MCF 10A (cell line): ENCODE measurements at regions not wholly inside any gene's neighbourhood (a gene's known extent, or its start where the extent isn't known, plus 50 kb on each side); places are given as distances from the start of the nearest gene placed in this dataset.

ENCODE experiments used
- BruUV-seq: library from RNA; stranded (reverse); fragments of 400-500 nt; replicated peaks from 2 replicates; lab custom pipeline; 2021; lab: Mats Ljungman, UMichigan
- CTCF ChIA-PET: fragments of 300-600 bp; sonication (Branson Sonifier 250); formaldehyde crosslinking; extraction: SDS; loops from one replicate; lab custom pipeline; 2021; ENCODE audit warnings: antibody characterized with exemption, inconsistent platforms; lab: Yijun Ruan, JAX
- POLR2A ChIA-PET: fragments of 300-600, 350-650 bp; sonication (Branson Sonifier 250); formaldehyde crosslinking; extraction: SDS; loops from one replicate; lab custom pipeline; 2020; ENCODE audit warnings: antibody characterized with exemption, inconsistent platforms; lab: Yijun Ruan, JAX
- DNase-seq: peaks from one replicate; pipeline ENCODE4 v3.0.0-alpha.2; 2018; ENCODE audit not compliant: unreplicated experiment
- H3K27ac Mint-ChIP-seq: one replicate; pipeline ENCODE4 v1.8.0; 2022; ENCODE audit warnings: mild to moderate bottlenecking, low read depth, mixed read lengths; ENCODE audit not compliant: unreplicated experiment
- H3K27me3 Mint-ChIP-seq: one replicate; pipeline ENCODE4 v1.8.0; 2022; ENCODE audit warnings: mixed read lengths; ENCODE audit not compliant: insufficient read depth, unreplicated experiment
- H3K36me3 Mint-ChIP-seq: one replicate; pipeline ENCODE4 v1.8.0; 2022; ENCODE audit warnings: mild to moderate bottlenecking, moderate library complexity, mixed read lengths; ENCODE audit not compliant: insufficient read depth, unreplicated experiment
- H3K4me1 Mint-ChIP-seq: one replicate; pipeline ENCODE4 v1.8.0; 2022; ENCODE audit warnings: mixed read lengths; ENCODE audit not compliant: insufficient read depth, unreplicated experiment
- H3K4me3 Mint-ChIP-seq: one replicate; pipeline ENCODE4 v1.8.0; 2022; ENCODE audit warnings: mild to moderate bottlenecking, moderate library complexity, mixed read lengths; ENCODE audit not compliant: unreplicated experiment
- H3K9me3 Mint-ChIP-seq: one replicate; pipeline ENCODE4 v1.8.0; 2022; ENCODE audit warnings: mixed read lengths; ENCODE audit not compliant: unreplicated experiment
- CTCF ChIP-seq: fragments of 200-600 bp; IDR thresholded peaks from one replicate; pipeline ENCODE4 v1.8.0; 2022; ENCODE audit warnings: antibody characterized with exemption, mild to moderate bottlenecking; ENCODE audit not compliant: unreplicated experiment
- intact Hi-C: fragments of 100-400 bp; cut with micrococcal nuclease; formaldehyde crosslinking; loops from 2 replicates; pipeline ENCODE4 v1.14.1; 2022

GRCh38 chr3:159482994-159483367 is 505.7 kb upstream of the IL12A start:
- no peak for TF ChIP-seq CTCF
- Mint-ChIP-seq H3K27me3 (no peaks in the 10 kb centered on the region), H3K4me3 (no peak overlapping the region), H3K27ac (no peak overlapping the region), H3K36me3 (no peaks in the 10 kb centered on the region), H3K9me3 (no peaks in the 10 kb centered on the region), H3K4me1 (peaks cover 13% of the 10 kb centered on the region)
- CTCF ChIA-PET: no interaction called here
- no TSS peak for BruUV-seq
- no peak for DNase-seq
- POLR2A ChIA-PET: no interaction called here
- intact Hi-C loops: no loop called here

- intact Hi-C loops: no loop called here
- H3K27me3 Mint-ChIP-seq: no peaks in the 10 kb centered on the region
- no peak overlapping the region for H3K4me3 Mint-ChIP-seq
- H3K27ac Mint-ChIP-seq: no peak overlapping the region
- H3K4me1 Mint-ChIP-seq: no peaks in the 10 kb centered on the region
- DNase-seq: no peak
- H3K9me3 Mint-ChIP-seq: no peaks in the 10 kb centered on the region
- ChIA-PET POLR2A (no interaction called here), CTCF (interaction anchor here (0.6 to 1.5 kb wide), 2 partner anchors 78 to 164 kb away, joined by 3 read pairs; no protein-coding TSS in a partner anchor)
- no peak for TF ChIP-seq CTCF
- no TSS peak for BruUV-seq
- no peaks in the 10 kb centered on the region for H3K36me3 Mint-ChIP-seq
Observed at GRCh38 chr3:159486580-159486979, 502.1 kb upstream of the IL12A start.

GRCh38 chr3:159487304-159487703 is 501.3 kb upstream of the IL12A start:
- Mint-ChIP-seq H3K4me1 (no peaks in the 10 kb centered on the region), H3K27ac (no peak overlapping the region), H3K36me3 (no peaks in the 10 kb centered on the region), H3K27me3 (no peaks in the 10 kb centered on the region), H3K9me3 (no peaks in the 10 kb centered on the region), H3K4me3 (no peak overlapping the region)
- ChIA-PET CTCF (interaction anchor here (0.6 kb wide), 1 partner anchor 77 kb away, joined by 3 read pairs; no protein-coding TSS in a partner anchor), POLR2A (no interaction called here)
- TF ChIP-seq CTCF: no peak
- DNase-seq: no peak
- BruUV-seq: no TSS peak
- intact Hi-C loops: no loop called here

- no peaks in the 10 kb centered on the region for H3K27me3 Mint-ChIP-seq
- H3K9me3 Mint-ChIP-seq: no peaks in the 10 kb centered on the region
- H3K4me1 Mint-ChIP-seq: no peaks in the 10 kb centered on the region
- ChIA-PET CTCF (no interaction called here), POLR2A (no interaction called here)
- no TSS peak for BruUV-seq
- intact Hi-C loops: no loop called here
- H3K4me3 Mint-ChIP-seq: no peak overlapping the region
- H3K36me3 Mint-ChIP-seq: no peaks in the 10 kb centered on the region
- H3K27ac Mint-ChIP-seq: no peak overlapping the region
- no peak for DNase-seq
- no peak for TF ChIP-seq CTCF
Observed at GRCh38 chr3:159488602-159489001, 500.0 kb upstream of the IL12A start.
